ENCODE measurements at regions not wholly inside any gene's neighbourhood (a gene's known extent, or its start where the extent isn't known, plus 50 kb on each side); places are given as distances from the start of the nearest gene placed in this dataset.

GRCh38 chr16:64531401-64531800, 590.5 kb downstream of the CDH11 start:
- no peak for TF ChIP-seq CTCF (IDR thresholded peaks at IDR 0.05)
- no peak for DNase-seq (ENCODE audit: low spot score)

DNA sequence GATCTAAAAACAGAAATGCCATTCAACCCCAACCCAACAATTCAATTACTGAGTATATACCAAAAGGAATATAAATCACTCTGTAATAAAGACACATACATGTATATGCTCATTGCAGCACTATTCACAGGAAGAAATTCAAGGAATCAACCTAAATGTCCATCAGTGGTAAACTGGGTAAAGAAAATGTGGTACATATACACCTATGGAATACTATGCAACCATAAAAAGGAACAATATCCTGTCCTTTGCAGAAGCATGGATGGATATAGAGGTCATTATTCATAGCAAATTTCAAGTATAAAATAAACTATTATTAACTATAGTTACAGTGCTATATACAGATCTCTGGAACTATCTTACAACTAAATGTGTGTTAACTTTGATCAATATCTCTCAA, 599.3 kb downstream of the CDH11 start:
- DNase-seq (ENCODE audit: low spot score): no peak
- ATAC-seq (ENCODE audit: low FRiP score): no peak
- TF ChIP-seq CTCF (IDR thresholded peaks at IDR 0.05): no peak

More at GRCh38 chr16:64531401-64531800, 590.5 kb downstream of the CDH11 start:
- ATAC-seq (ENCODE audit: low FRiP score): no peak

DNA sequence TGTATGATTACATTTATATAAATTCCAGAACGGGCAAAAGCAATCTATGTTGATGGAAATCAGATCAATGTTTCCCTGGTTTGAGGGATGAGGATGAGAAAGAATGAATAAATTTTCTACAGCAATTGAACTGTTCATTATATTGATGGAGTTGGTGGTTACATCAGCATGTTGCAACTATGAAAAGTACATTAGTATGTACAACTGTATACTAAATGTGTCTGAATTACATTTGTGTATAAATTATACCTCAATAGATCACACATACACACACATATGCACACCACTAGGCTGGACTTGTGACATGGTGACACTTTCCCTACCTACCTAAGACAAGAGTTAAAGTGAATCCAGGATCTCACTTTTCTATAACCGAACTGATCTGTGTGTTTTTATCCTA, 608.0 kb downstream of the CDH11 start:
- no peak for ATAC-seq (ENCODE audit: low FRiP score)
- no peak for TF ChIP-seq CTCF (IDR thresholded peaks at IDR 0.05)
- no peak for DNase-seq (ENCODE audit: low spot score)

GRCh38 chr16:64507240-64508024, 614.4 kb downstream of the CDH11 start:
- TF ChIP-seq CTCF (IDR thresholded peaks at IDR 0.05): no peak
- no peak for ATAC-seq (ENCODE audit: low FRiP score)
- no peak for DNase-seq (ENCODE audit: low spot score)

- no peak for TF ChIP-seq CTCF (IDR thresholded peaks at IDR 0.05)
- no peak for ATAC-seq (ENCODE audit: low FRiP score)
- no peak for DNase-seq (ENCODE audit: low spot score)
Observed at GRCh38 chr16:64499211-64499610, 622.7 kb downstream of the CDH11 start.

DNA sequence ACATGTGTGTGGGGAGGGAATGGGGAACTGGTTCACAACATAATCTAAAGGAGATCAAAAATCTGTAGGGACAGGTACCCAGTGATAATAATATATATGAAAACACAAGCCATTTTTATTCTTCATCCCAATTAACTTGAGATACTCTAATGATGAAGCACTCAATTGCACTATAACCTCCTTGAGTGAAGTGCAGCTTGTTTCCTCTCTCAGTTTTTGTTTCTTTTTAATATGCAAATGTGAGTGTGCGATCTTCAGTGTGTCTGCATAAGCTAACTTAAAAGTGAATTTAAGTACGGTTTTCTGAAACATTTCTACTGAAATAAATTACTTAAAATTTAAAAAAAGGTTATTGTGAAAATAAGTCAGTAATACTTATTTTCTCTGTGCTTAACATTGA, 623.5 kb downstream of the CDH11 start:
- TF ChIP-seq CTCF (IDR thresholded peaks at IDR 0.05): no peak
- ATAC-seq (ENCODE audit: low FRiP score) (no peak), DNase-seq (ENCODE audit: low spot score) (no peak)

DNA sequence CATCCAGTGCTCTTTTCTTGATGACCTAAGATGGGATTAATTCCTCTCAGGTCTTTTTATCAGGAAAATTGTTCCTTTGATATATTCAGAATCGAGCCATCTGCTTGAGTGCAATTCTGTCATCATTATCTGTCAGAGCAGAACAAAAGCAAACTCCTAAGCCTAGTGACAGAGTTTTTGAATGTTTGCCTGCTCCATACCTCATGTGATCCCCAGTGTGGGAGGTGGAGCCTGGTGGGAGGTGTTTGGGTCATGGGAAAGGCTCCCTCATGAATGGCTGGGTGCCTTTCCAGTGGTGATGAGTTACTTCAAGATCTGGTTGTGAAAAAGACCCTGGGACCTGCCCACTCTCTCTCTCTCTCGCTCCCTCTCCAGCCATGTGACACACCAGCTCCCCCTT, 628.2 kb downstream of the CDH11 start:
- TF ChIP-seq CTCF (IDR thresholded peaks at IDR 0.05): no peak
- ATAC-seq (ENCODE audit: low FRiP score): no peak
- no peak for DNase-seq (ENCODE audit: low spot score)

Measured in omental fat pad (tissue), 3 donors.